Raji (cell line): ENCODE measurements at regions not wholly inside any gene's neighbourhood (a gene's known extent, or its start where the extent isn't known, plus 50 kb on each side); places are given as distances from the start of the nearest gene placed in this dataset.

Source experiments
- POLR2A ChIP-seq: IDR thresholded peaks from 2 replicates; pipeline ENCODE4 v1.6.1; 2011; ENCODE audit warnings: low read depth, low read length, control low read depth; ENCODE audit not compliant: insufficient read depth

DNA sequence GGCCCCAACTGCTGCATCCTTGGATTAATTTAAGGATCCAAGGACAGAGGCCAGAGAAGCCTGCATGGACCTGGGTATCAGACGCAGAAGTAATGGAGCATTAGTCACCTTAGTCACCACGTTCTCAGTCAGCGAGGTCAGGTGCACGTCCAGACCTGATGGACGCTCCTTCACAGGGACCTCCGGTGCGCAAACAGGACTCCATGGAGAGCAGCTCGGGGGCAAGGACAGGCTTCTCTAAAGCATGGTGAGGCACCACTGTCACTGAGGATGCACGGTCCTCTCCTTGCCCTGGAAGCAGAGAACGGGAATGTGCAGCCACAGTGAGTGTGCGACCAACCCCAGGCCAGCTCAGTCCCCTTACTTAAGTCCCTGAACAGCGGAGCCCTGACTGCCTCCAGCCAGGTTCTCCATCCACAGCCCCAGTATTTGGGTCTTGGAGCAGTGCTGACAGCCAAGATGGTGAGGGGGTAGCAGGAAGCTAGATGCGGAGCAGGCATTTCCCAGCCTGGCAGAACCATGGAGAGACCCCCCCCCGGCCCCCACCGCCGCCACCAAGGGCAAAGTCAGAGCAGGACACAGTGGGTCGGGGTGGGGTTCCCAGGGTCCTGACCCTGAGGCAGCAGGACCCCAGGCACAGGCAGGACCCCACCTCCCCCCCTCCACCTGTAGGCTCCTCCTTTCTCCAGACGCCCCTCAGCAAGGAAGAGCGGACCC, 253.4 kb upstream of the SFSWAP start:
- TF ChIP-seq POLR2A: no peak

DNA sequence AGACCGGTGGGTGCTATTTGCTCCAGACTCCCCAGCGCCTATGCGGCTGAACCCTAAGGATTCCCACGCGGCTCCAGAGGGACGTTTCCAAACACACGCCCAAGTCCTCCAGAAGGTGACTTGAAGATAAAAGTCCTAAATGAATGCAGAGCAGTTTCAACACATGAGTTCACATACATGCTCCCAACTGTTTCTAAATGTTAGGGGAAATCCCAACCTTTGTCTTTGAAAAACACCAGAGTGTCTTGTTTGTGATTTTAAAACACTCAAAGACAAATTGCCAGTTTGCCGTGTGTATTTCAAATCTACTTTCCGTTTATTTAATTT, 252.9 kb upstream of the SFSWAP start:
- TF ChIP-seq POLR2A: no peak

DNA sequence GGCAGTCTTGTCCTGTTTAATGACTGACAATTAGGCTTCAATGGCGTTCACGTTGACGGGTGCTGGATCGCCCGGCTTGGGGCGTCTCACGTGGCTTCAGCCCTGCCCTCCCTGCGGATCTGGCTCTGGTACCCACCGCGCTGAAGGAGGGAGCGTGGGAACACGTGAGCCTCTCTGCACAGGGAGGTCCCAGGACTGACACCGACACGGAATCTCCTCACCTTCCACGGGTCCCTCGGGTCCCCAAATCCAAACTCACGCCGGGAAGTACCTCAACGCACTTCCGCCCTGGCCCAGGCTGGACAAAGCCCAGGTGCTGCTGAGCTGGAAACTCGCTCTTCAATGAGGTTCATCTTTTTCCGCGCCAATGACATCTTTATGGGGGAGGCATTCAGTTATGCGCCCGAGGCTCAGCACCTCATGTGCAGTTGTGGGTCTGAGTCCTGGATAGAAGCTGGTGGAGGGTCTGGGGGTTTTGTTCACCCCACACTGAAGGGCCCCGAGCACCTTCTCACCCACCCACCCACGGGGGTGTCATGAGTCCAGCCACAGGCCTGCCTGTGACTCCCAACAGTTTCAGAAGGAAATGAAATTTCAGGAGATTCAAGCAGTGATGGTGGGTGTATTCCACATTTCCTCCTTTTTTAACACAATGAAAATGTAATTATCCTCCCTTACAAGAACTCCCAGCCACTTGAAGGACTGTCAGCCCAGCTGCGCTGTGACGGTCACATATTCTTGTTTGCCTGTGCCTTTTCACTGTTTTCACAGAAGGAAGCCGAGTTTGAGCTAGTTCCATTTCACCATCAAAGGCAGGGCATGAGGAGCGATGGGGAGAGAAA, 251.7 kb upstream of the SFSWAP start:
- TF ChIP-seq POLR2A: no peak

DNA sequence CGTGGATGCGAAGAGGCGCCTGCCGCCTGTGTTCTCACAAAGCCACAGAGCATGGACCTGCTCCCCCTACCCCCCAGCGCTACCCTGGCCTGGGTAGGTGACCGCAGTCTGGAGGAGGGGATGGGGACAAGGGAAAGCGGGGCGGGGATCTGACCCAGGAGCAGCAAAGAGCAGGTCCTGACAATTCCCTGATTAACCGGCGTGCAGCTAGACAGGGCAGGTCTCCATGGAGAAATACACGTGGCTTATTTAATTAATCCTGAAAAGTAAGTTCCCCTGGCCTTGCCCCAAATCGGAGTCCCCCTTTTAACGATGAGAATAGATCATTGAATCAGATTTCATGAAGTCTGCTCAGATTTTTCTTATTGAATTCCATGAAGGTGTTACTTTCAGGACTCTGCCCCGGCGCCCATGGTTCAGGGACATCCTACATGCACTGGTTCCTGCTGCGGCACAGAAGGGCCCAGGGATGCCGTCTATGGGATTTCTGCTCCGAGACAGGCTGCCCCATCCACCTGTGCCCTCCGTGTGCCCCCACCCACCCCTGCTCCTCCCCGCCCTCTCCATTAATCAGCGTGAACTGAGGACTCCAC, 251.0 kb upstream of the SFSWAP start:
- TF ChIP-seq POLR2A: no peak

DNA sequence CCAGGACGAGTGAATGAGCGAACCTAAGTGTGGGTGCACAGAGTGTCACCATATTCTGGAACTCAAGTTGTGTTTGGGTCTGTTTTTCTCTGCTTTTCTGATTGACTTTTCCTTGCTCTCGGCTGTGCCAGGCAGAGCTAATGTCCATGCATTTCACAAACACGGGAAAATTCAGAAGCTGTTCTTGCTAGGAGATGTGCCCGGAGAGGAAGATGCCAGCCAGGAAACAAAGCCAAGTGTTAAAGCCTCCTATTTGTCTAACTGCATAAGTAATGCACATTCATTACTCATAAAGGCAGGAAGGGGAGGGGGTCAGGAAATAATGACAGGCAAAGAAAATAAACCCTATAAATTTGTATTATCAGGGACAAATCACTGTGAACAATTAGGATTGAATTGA, 250.4 kb upstream of the SFSWAP start:
- no peak for TF ChIP-seq POLR2A

DNA sequence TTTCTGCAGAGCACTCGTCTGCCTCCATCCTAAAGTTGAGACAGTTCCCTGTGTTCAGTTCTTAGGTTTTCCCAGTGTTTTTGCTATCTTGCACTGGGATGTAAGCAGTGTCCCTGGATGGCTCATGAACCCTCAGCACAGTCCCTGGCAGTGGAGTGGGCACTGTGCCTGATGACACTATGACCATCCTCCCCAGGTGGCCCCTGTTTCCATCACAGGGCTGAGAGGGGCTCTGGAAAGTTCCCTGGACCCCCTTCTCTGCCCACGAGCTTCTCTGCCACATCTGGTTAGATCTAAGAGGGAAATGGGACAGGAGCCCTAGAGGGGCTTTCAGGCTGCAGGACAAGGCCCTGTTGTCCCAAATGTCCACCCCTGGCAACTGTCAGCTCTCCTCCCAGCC, 249.8 kb upstream of the SFSWAP start:
- TF ChIP-seq POLR2A: no peak

DNA sequence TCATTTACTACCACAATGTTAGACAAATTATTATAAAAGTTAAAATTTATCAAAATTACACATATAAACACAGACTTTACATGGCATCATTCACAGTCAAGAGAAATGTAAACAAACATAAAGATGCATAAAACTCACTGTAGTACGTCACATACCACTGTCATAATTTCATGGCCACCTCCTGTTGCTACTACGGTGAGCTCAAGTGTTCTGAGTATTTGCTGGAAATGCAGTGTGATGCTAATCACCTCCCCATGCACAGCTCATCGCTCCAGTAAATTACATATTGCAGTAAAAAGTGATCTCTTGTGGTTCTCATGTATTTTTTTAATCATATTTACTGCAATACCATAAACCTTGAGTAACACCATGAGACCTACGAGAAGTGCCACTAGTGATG, 247.7 kb upstream of the SFSWAP start:
- no peak for TF ChIP-seq POLR2A

DNA sequence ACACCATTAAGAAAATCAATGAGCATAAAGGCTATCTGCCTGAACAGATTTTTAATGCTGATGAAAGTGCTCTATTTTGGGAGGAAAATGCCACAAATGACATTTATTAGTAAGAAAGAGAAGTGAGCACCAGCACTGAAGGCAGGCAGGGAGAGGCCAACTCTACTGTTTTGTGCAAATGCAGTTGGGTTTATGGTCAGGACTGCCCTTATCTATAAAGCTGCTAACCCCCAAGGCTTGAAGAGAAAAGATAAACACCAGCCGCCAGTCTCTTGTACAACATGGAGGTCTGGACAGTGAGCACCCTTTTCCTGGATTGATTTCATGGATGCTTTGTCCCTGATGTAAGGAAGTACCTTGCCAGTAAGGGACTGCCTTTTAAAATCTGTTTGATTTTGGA, 246.8 kb upstream of the SFSWAP start:
- TF ChIP-seq POLR2A: no peak

DNA sequence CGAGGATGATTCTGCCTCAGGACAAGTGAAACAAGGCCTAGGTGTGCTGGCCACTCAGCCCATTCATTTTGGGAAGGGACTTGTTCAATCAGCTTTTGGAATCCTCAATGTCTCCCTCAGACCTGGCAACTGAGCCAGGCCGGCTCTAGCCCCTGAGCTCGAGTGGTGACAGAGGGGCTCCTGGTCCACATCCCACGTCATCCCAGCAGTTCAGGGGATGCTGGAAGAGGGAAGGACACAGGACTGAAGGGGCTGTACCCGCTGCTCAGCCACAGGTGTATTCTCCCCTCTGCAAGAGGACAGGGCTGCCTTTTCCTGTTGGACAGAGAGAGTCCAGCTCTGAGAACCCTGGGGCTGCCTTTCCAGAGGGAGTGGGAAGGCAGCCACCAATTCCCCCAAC, 244.6 kb upstream of the SFSWAP start:
- TF ChIP-seq POLR2A: no peak

DNA sequence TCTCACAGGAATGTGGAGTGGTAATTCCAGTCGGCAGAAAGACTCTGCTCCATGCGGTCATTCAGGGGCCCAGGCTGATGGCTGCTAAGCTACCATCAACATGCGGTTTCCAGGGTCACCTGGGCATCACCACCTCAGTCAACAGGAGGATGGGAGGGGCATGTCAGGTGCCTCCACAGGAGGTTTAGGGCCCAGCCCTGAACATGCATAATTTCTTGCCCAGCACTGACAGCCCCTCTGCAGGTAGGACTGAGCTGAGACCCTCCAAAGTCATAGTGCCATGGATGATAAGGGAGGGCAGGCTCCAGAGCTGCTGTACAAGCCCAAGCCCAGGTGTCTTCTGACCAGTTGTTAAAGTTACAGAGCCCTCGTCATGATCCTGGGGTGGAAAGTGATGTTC, 244.0 kb upstream of the SFSWAP start:
- no peak for TF ChIP-seq POLR2A

DNA sequence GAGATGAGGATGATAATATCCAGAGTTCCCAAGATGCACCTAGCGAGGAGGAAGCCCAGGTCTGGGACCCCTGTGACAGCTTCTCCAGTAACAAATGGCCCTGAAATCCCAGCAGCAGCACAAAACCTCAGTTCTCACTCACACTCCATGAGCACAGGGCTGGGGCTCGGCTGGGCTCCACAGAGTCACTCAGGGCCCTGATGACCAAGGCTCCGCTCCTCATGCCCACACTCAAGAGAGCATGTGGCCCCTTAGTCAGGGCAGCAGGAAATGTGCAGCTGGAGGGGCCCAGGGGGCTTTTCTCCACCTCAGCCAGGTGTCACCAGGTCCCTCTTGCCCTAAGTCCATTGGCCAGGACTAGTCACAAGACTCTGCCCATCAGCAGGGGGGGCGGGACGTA, 242.7 kb upstream of the SFSWAP start:
- TF ChIP-seq POLR2A: no peak

DNA sequence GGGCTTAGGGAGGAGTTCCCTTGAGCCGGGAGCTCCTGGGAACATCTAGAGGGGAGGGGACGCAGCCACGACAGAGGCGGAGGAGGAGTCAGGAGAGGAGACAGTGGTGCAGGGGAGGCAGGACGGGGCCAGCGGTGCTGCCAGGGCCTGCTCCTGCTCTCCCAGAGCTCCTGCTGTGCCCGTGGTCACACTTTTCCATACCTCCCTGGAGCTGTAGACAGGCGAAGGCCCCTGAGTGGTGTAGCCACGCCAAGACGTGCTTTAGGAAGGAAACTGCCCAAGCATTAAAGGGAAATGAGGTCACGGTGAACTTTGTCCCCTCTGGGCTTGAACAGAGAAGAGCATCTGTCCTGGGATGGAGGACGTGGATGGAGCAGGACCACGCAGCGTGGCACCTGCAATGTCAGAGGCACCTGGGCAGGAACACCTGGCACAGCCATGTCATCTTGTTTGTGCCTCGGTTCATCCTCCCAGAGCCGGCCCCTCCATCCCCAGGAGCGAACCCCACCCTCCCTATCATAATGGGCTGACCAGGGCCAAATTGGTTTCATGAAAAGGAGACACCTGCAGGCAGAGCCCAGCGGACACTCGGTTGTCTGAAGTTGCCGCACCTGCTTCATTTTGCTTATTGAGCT, 239.5 kb upstream of the SFSWAP start:
- TF ChIP-seq POLR2A: no peak

DNA sequence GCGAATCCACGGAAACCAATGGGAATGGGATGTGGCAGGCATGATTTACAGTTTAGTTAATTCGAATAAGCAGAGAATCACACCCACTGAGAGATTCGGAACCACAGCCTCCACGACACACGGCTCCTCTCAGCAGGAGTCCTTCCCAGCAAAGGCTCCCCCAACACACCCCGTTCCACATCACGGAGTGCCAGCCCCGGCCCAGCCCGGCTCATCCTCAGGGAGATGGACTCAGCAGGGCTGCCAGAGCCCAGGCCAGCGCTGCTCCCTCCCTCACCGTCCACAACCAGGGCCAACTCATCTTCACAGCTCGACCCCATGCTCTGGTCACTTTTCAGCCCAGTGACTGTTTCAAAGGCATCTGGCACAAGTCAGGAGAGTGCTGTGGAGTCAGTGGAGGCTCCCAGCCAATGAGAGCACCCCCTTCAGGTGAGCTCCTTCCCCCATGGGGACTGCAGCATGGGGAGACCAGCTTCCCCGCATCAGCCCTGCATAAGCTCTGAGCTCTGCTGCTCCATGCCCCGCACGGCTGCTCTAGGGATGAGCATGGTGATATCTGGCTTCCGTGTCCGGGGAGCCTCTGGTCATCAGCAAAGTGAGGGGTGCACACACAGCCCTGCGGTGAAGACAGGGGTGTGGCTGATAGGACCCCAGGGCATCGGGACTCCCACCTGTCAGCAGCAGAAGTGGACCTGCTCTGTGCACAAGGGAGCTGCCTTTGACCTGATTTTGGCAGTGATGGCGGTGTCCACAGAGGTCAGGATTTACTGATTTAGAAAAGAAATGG, 238.8 kb upstream of the SFSWAP start:
- no peak for TF ChIP-seq POLR2A

DNA sequence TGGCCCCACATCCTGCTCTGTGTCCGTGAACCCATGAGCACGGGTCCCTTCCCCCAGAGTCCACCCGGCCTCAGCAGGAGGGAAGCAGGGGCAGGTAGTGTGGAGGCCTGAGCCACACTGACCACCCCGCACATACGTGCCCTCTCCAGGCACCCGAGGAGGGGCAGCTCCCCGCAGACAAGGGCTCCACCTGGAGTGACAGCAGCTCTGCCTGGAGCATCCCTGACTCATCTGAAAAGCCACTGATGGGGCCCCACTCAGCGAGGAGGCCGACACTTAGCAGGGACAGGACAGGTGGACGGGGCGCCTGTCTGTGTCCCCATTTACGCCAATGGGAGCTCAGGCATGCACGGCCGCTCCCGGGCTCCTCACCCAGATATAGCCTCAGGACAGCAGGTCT, 237.6 kb upstream of the SFSWAP start:
- TF ChIP-seq POLR2A: no peak
